Ovary (tissue), 7 donors: ENCODE measurements at regions not wholly inside any gene's neighbourhood (a gene's known extent, or its start where the extent isn't known, plus 50 kb on each side); places are given as distances from the start of the nearest gene placed in this dataset.

Source experiments
- DNase-seq, 5 donors: peaks; one replicate each; pipeline ENCODE4 v3.0.0-alpha.2; 2019 to 2020
- H3K27ac ChIP-seq, 2 donors: fragments of 200-600 bp; one replicate each; pipeline versions ENCODE4 v1.5.1 to v1.8.0; 2019 to 2022
- H3K27me3 ChIP-seq: fragments of 200-600 bp; one replicate; pipeline ENCODE4 v1.8.0; 2022
- H3K36me3 ChIP-seq: fragments of 200-600 bp; sonication (generic); one replicate; pipeline ENCODE4 v1.5.1; 2019
- H3K4me1 ChIP-seq: one replicate; pipeline ENCODE4 v1.8.1; 2013; ENCODE audit warnings: mild to moderate bottlenecking, moderate library complexity; ENCODE audit not compliant: insufficient read depth
- H3K4me3 ChIP-seq: fragments of 200-600 bp; sonication (generic); one replicate; pipeline ENCODE4 v1.5.1; 2017
- H3K9me3 ChIP-seq, 2 donors: fragments of 200-600 bp in 1 of 2; sonication (generic) in 1 of 2; one replicate each; pipeline versions ENCODE4 v1.5.1 to v1.8.1; 2013 to 2019; ENCODE audit warnings: mild to moderate bottlenecking in 1 of 2, moderate library complexity in 1 of 2
- EP300 ChIP-seq: sonication (generic); formaldehyde crosslinking; IDR thresholded peaks from one replicate; pipeline ENCODE4 v1.6.1; 2017; ENCODE audit warnings: antibody characterized with exemption
- POLR2A ChIP-seq: fragments of 450-650 bp; IDR thresholded peaks from one replicate; pipeline ENCODE4 v1.6.1; 2017; ENCODE audit warnings: antibody characterized with exemption, mild to moderate bottlenecking, moderate library complexity
- WGBS, 3 donors: extraction: QIAGEN DNeasy Blood & Tissue Kit in 1 of 3; methylation state at CpG; one replicate each; pipeline versions ENCODE4 v1.1.5 to v1.1.7; 2013 to 2017; 5-methylcytosine and 5-hydroxymethylcytosine counted together
- intact Hi-C, 4 donors: fragments of 100-400 bp; cut with DNase I; formaldehyde crosslinking; loops; one replicate each; pipeline versions ENCODE4 v1.11.0 to v1.15.1; 2022 to 2023
- TF ChIP-seq, protein P1 (sequence below), 3 donors: fragments of 450-650 bp in 2 of 3; fragments of 200-600 bp in 1 of 3; IDR thresholded peaks; one replicate each; pipeline versions ENCODE4 v1.5.1 to v1.8.0; 2016 to 2022; ENCODE audit warnings: antibody characterized with exemption in 3 of 3, mild to moderate bottlenecking in 1 of 3
- donor health status: DM: no; HTN: no; CAD: no; lungs with moderate emphysema.
- donor health status: DM: no; HTN: no; CAD: no.
- donor health status: Bipolar disorder and iron deficiency.
- donor health status: DM: no; HTN: no; CAD: no.
- donor health status: DM: yes; HTN: yes; CAD: no.

DNA sequence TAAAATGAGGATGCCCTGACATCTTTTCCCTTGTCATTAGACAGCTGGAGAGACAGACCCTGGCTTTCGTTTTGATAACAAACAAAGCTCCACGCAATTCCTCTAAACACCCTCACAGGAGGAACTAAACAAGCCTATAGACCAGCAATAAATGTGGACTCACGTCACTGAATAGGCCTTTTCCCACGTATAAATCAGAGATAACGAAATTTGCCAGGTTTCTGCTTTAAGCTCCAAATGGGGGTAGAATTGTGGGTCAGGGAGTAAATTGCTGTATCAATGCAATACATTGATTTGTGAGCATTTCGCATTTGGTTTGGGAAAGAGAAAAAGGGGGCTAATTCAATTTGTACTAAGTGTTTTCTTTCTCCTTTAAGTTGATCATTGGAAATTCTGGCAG, 256.0 kb downstream of the PMP22 start:
- H3K27ac ChIP-seq: no peak overlapping the region
- no peaks in the 10 kb centered on the region for H3K36me3 ChIP-seq
- no peak for DNase-seq
- WGBS, 3 donors: 35 to 40% (median 39%) methylated on average over 6 of the region's 6 CpGs
- no peak overlapping the region for H3K4me3 ChIP-seq
- H3K4me1 ChIP-seq: no peaks in the 10 kb centered on the region
- TF ChIP-seq EP300 (no peak), POLR2A (no peak)
- TF ChIP-seq, protein P1, sequence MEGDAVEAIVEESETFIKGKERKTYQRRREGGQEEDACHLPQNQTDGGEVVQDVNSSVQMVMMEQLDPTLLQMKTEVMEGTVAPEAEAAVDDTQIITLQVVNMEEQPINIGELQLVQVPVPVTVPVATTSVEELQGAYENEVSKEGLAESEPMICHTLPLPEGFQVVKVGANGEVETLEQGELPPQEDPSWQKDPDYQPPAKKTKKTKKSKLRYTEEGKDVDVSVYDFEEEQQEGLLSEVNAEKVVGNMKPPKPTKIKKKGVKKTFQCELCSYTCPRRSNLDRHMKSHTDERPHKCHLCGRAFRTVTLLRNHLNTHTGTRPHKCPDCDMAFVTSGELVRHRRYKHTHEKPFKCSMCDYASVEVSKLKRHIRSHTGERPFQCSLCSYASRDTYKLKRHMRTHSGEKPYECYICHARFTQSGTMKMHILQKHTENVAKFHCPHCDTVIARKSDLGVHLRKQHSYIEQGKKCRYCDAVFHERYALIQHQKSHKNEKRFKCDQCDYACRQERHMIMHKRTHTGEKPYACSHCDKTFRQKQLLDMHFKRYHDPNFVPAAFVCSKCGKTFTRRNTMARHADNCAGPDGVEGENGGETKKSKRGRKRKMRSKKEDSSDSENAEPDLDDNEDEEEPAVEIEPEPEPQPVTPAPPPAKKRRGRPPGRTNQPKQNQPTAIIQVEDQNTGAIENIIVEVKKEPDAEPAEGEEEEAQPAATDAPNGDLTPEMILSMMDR (IDR thresholded peaks at IDR 0.05): no peak
- intact Hi-C loops: no loop called here
- H3K9me3 ChIP-seq: no peaks in the 10 kb centered on the region
- H3K27me3 ChIP-seq: no peaks in the 10 kb centered on the region

DNA sequence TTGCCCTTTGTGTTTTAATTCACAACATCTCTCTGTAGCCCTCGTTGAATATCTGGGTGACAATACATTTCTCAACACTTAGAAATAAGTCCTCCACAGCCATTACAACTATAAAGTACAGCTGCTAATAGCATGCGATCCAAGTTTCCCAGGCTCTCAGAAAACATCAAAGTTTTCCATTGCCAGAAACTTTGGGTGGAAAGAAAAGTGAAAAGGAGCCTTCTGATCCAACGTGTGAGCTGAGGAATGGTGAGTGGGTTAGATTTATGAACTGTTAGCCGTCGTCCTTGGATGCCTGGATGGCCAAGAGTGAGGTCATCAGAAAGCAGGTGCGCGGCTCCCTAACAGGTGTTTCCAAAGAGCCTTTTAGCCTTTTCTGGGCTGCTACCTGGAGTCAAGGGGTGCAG, 258.0 kb downstream of the PMP22 start:
- no peak for DNase-seq
- no peaks in the 10 kb centered on the region for H3K36me3 ChIP-seq
- no peaks in the 10 kb centered on the region for H3K27me3 ChIP-seq
- whole genome bisulfite sequencing, 3 donors: 33 to 51% (median 38%) methylated on average over 7 of the region's 7 CpGs
- H3K9me3 ChIP-seq: no peaks in the 10 kb centered on the region
- TF ChIP-seq POLR2A (no peak), EP300 (no peak)
- TF ChIP-seq, protein P1 (IDR thresholded peaks at IDR 0.05): no peak
- H3K4me1 ChIP-seq: no peaks in the 10 kb centered on the region
- H3K4me3 ChIP-seq: no peak overlapping the region
- intact Hi-C loops: no loop called here
- H3K27ac ChIP-seq: no peak overlapping the region

DNA sequence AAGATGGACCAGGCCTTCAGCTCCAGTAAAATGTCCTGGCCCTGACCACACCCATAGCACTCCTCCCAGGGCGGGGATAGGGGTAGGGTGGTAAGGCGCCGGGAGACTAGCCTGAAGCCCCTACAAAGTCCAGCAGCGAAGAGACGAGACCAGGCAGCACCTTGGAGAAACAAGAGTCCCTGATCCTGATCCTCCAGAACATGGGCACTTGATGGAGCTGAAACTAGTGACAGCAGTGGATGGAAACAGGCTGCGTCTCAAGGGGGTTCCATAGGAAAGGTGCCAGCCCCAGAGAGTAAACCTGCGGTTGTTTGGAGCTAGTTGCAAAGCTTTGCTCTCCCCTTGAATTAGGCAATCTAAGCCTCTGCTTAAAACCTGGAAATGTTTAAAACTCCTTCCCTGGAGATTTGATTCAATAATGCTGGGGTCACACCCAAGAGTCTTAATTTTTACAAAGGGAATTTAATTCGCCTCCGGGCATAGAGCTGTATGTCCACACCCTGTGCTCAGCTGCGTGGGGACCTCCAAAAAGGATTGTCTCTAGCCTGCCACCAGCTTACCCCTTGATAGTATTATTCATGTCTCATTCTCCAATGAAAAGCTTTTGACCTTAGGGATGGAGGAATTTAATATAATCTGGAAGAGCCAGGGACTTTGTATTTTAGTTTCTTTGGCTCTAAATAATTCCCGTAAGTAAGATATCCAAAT, 258.6 kb downstream of the PMP22 start:
- H3K4me3 ChIP-seq: no peak overlapping the region
- no peaks in the 10 kb centered on the region for H3K27me3 ChIP-seq
- intact Hi-C loops: no loop called here
- no peaks in the 10 kb centered on the region for H3K36me3 ChIP-seq
- no peak for TF ChIP-seq POLR2A
- TF ChIP-seq, protein P1 (IDR thresholded peaks at IDR 0.05): no peak
- no peak for TF ChIP-seq EP300
- no peak overlapping the region for H3K27ac ChIP-seq
- H3K9me3 ChIP-seq: no peaks in the 10 kb centered on the region
- WGBS, 3 donors: 64 to 77% (median 72%) methylated on average over 11 of the region's 11 CpGs
- no peak for DNase-seq
- no peaks in the 10 kb centered on the region for H3K4me1 ChIP-seq

DNA sequence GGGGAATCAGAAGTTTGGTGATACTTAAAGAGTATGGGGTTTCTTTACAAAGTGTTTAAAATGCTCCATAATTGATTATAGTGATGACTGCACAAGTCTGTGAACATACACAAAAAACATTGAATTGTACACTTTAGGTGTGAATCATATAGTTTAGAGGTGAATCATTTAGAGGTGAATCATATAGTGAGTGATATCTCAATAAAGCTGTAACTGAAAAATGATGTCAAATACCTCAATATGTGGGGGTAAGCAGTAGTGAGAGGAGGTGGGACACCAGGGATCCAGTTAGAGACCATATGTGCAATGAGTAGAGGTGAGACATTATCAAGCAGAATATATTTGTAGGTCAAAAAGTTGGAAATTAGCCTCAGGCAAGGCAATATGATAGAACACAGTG, 264.5 kb downstream of the PMP22 start:
- Histone ChIP-seq H3K27ac (no peak overlapping the region), H3K36me3 (no peaks in the 10 kb centered on the region), H3K27me3 (no peaks in the 10 kb centered on the region), H3K4me1 (no peaks in the 10 kb centered on the region), H3K9me3 (no peaks in the 10 kb centered on the region), H3K4me3 (no peak overlapping the region)
- intact Hi-C loops: no loop called here
- DNase-seq: no peak
- TF ChIP-seq, protein P1 (IDR thresholded peaks at IDR 0.05): no peak
- TF ChIP-seq POLR2A (no peak), EP300 (no peak)
